ENCODE measurements at regions not wholly inside any gene's neighbourhood (a gene's known extent, or its start where the extent isn't known, plus 50 kb on each side); places are given as distances from the start of the nearest gene placed in this dataset.

- Histone ChIP-seq H3K4me3 (replicated peaks in 1 of 3) (no peak overlapping the region), H3K4me1 (peaks cover 15 to 16% of the 10 kb centered on the region in 2 donors), H3K36me3 (no peaks in the 10 kb centered on the region), H3K9me3 (no peaks in the 10 kb centered on the region), H3K27ac (no peak overlapping the region), H3K27me3 (no peaks in the 10 kb centered on the region)
- DNase-seq: no peak
- TF ChIP-seq POLR2A (IDR thresholded peaks at IDR 0.05): no peak
- TF ChIP-seq, protein P1, sequence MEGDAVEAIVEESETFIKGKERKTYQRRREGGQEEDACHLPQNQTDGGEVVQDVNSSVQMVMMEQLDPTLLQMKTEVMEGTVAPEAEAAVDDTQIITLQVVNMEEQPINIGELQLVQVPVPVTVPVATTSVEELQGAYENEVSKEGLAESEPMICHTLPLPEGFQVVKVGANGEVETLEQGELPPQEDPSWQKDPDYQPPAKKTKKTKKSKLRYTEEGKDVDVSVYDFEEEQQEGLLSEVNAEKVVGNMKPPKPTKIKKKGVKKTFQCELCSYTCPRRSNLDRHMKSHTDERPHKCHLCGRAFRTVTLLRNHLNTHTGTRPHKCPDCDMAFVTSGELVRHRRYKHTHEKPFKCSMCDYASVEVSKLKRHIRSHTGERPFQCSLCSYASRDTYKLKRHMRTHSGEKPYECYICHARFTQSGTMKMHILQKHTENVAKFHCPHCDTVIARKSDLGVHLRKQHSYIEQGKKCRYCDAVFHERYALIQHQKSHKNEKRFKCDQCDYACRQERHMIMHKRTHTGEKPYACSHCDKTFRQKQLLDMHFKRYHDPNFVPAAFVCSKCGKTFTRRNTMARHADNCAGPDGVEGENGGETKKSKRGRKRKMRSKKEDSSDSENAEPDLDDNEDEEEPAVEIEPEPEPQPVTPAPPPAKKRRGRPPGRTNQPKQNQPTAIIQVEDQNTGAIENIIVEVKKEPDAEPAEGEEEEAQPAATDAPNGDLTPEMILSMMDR (IDR thresholded peaks at IDR 0.05): no peak
- WGBS, 2 donors: 40 to 53% methylated on average over 1 of the region's 1 CpG
- intact Hi-C loops (cut with DNase I): no loop called here
Observed at GRCh38 chr13:109959903-109960302, 173.5 kb upstream of the IRS2 start.

DNA sequence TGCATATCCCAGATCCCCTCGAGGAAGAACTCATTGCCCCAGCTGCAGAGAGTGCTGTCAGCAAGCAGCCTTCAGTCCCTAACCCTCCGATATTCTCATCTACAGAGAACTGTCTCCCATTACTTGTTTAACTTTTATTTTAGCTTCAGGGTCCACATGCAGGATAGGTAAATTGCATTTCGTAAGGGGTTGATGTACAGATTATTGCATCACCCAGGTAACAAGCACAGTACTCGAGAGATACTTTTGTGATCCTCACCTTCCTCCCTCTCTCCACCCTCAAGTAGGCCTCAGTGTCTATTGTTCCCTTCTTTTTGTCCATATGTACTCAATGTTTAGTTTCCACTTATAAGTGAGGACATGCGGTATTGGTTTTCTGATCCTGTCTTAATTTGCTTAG is 171.5 kb upstream of the IRS2 start:
- H3K27ac ChIP-seq: no peak overlapping the region
- no peaks in the 10 kb centered on the region for H3K36me3 ChIP-seq
- H3K4me3 ChIP-seq (replicated peaks in 1 of 3): no peak overlapping the region
- peaks cover 15 to 16% of the 10 kb centered on the region in 2 donors for H3K4me1 ChIP-seq
- intact Hi-C loops (cut with DNase I): no loop called here
- no peaks in the 10 kb centered on the region for H3K27me3 ChIP-seq
- no peaks in the 10 kb centered on the region for H3K9me3 ChIP-seq
- 88 to 93% methylated on average over 5 of the region's 5 CpGs for WGBS, 2 donors
- DNase-seq: no peak
- TF ChIP-seq, protein P1 (IDR thresholded peaks at IDR 0.05): no peak
- TF ChIP-seq POLR2A (IDR thresholded peaks at IDR 0.05): no peak

GRCh38 chr13:109955598-109955997 is 169.2 kb upstream of the IRS2 start:
- Histone ChIP-seq H3K27ac (peak overlapping the region; percentile 69 to 83 (median 75)), H3K4me1 (peaks cover 15 to 16% of the 10 kb centered on the region in 2 donors), H3K4me3 (replicated peaks in 1 of 3) (no peak overlapping the region), H3K9me3 (no peaks in the 10 kb centered on the region), H3K27me3 (no peaks in the 10 kb centered on the region), H3K36me3 (no peaks in the 10 kb centered on the region)
- peak; percentile 65 to 69 for DNase-seq
- TF ChIP-seq POLR2A (IDR thresholded peaks at IDR 0.05): no peak
- TF ChIP-seq, protein P1 (IDR thresholded peaks at IDR 0.05): no peak
- WGBS, 2 donors: 35 to 40% methylated on average over 3 of the region's 3 CpGs
- intact Hi-C loops (cut with DNase I): no loop called here

- WGBS, 2 donors: 86 to 94% methylated on average over 6 of the region's 6 CpGs
- intact Hi-C loops (cut with DNase I): no loop called here
Observed at GRCh38 chr13:109954441-109954840, 168.1 kb upstream of the IRS2 start.

DNA sequence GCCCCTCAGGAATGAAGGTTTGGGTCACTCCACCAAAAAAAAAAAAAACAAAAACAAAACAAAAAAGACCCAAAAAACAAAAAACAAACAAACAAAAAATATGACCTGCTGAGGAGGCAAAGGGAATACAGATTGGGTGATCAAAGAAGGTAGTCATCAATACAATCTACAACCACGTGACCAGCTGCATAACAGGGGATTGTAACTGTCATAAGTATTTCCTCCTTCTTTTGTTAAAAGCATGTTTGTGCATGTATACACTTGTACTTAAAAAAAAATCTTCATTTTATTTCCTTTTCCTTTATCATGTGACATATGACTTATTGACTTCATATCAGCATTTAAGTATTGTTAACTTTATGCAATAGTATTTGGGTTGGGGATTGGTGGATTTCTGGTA is 165.1 kb upstream of the IRS2 start:
- intact Hi-C loops (cut with DNase I): no loop called here
- Histone ChIP-seq H3K4me3 (replicated peaks in 1 of 3) (no peak overlapping the region), H3K27ac (no peak overlapping the region), H3K4me1 (peaks cover 13 to 14% of the 10 kb centered on the region in 2 donors), H3K36me3 (no peaks in the 10 kb centered on the region), H3K9me3 (no peaks in the 10 kb centered on the region), H3K27me3 (no peaks in the 10 kb centered on the region)
- DNase-seq: no peak
- 90% methylated on average over 1 of the region's 1 CpG for WGBS, 2 donors
- TF ChIP-seq, protein P1 (IDR thresholded peaks at IDR 0.05): no peak
- TF ChIP-seq POLR2A (IDR thresholded peaks at IDR 0.05): no peak

More at GRCh38 chr13:109954441-109954840, 168.1 kb upstream of the IRS2 start:
- H3K36me3 ChIP-seq: no peaks in the 10 kb centered on the region
- H3K27ac ChIP-seq: no peak overlapping the region
- TF ChIP-seq, protein P1 (IDR thresholded peaks at IDR 0.05): no peak
- no peak for TF ChIP-seq POLR2A (IDR thresholded peaks at IDR 0.05)
- DNase-seq: no peak
- peaks cover 15 to 16% of the 10 kb centered on the region in 2 donors for H3K4me1 ChIP-seq
- H3K4me3 ChIP-seq (replicated peaks in 1 of 3): no peak overlapping the region
- H3K27me3 ChIP-seq: no peaks in the 10 kb centered on the region
- no peaks in the 10 kb centered on the region for H3K9me3 ChIP-seq

All from thyroid gland (tissue), 4 donors.